Natural killer cell (primary cell): ENCODE measurements at regions not wholly inside any gene's neighbourhood (a gene's known extent, or its start where the extent isn't known, plus 50 kb on each side); places are given as distances from the start of the nearest gene placed in this dataset.

Experiments used
- ATAC-seq, 3 donors: fragments of 150-1000 bp in 2 of 3; fragments of 200-7000 bp in 1 of 3; cut with Tn5 transposase; 1 replicate in 1 of 3; 2 replicates in 2 of 3; pipeline ENCODE4 v1.10.0; 2021; ENCODE audit warnings: mild to moderate bottlenecking in 2 of 3, moderate library complexity in 2 of 3
- DNase-seq, 2 donors: peaks; one replicate each; pipeline versions ENCODE4 v3.0.0 to v3.0.0-alpha.2; 2013 to 2021; ENCODE audit warnings: mixed read lengths in 1 of 2
- H3K27ac ChIP-seq: one replicate; pipeline ENCODE4 v1.5.1; 2013; ENCODE audit warnings: mild to moderate bottlenecking, low read length
- H3K27me3 ChIP-seq: one replicate; pipeline ENCODE4 v1.6.1; 2013; ENCODE audit warnings: low read length; ENCODE audit not compliant: control insufficient read depth, insufficient read depth
- H3K36me3 ChIP-seq: one replicate; pipeline ENCODE4 v1.6.1; 2013; ENCODE audit warnings: low read length; ENCODE audit not compliant: control insufficient read depth, insufficient read depth
- H3K4me1 ChIP-seq: one replicate; pipeline ENCODE4 v1.6.1; 2013; ENCODE audit warnings: low read length; ENCODE audit not compliant: control insufficient read depth, insufficient read depth
- H3K4me3 ChIP-seq: one replicate; pipeline ENCODE4 v1.5.1; 2013; ENCODE audit warnings: low read length
- H3K9me3 ChIP-seq: one replicate; pipeline ENCODE4 v1.6.1; 2013; ENCODE audit warnings: low read length; ENCODE audit not compliant: control insufficient read depth, insufficient read depth
- H3K27ac Mint-ChIP-seq, 2 donors: one replicate each; pipeline ENCODE4 v1.8.0; 2022; ENCODE audit warnings: mild to moderate bottlenecking in 2 of 2, mixed read lengths in 2 of 2, moderate library complexity in 1 of 2
- H3K27me3 Mint-ChIP-seq, 2 donors: one replicate each; pipeline ENCODE4 v1.8.0; 2022; ENCODE audit warnings: low read depth in 2 of 2, mixed read lengths in 2 of 2
- H3K36me3 Mint-ChIP-seq: one replicate; pipeline ENCODE4 v1.8.0; 2022; ENCODE audit warnings: mixed read lengths
- H3K4me1 Mint-ChIP-seq, 2 donors: one replicate each; pipeline ENCODE4 v1.8.0; 2022; ENCODE audit warnings: mixed read lengths in 2 of 2
- H3K4me3 Mint-ChIP-seq: one replicate; pipeline ENCODE4 v1.8.0; 2022; ENCODE audit warnings: mild to moderate bottlenecking, moderate library complexity, mixed read lengths
- H3K9me3 Mint-ChIP-seq, 2 donors: one replicate each; pipeline ENCODE4 v1.8.0; 2022; ENCODE audit warnings: mixed read lengths in 2 of 2
- CTCF ChIP-seq: fragments of 200-600 bp; IDR thresholded peaks from one replicate; pipeline ENCODE4 v1.8.0; 2022; ENCODE audit warnings: antibody characterized with exemption
- WGBS: methylation state at CpG from one replicate; pipeline ENCODE4 v1.1.7; 2013; ENCODE audit warnings: missing lambda C conversion rate; ENCODE audit not compliant: insufficient coverage; 5-methylcytosine and 5-hydroxymethylcytosine counted together
- intact Hi-C: fragments of 100-400 bp; cut with micrococcal nuclease; formaldehyde crosslinking; loops from one replicate; pipeline ENCODE4 v1.14.2; 2022

- H3K27me3 Mint-ChIP-seq = no peaks in the 10 kb centered on the region
- no peaks in the 10 kb centered on the region for H3K4me1 Mint-ChIP-seq
- Histone ChIP-seq H3K36me3 (no peaks in the 10 kb centered on the region), H3K27ac (no peak overlapping the region), H3K4me3 (no peak overlapping the region), H3K27me3 (no peaks in the 10 kb centered on the region), H3K9me3 (no peaks in the 10 kb centered on the region), H3K4me1 (no peaks in the 10 kb centered on the region)
- no peak for TF ChIP-seq CTCF
- ATAC-seq (no peak), DNase-seq (no peak)
- no peaks in the 10 kb centered on the region for H3K36me3 Mint-ChIP-seq
- WGBS = 100% methylated on average over 1 of the region's 2 CpGs
- H3K27ac Mint-ChIP-seq = no peak overlapping the region
- H3K4me3 Mint-ChIP-seq = no peak overlapping the region
- intact Hi-C loops = no loop called here
- no peaks in the 10 kb centered on the region for H3K9me3 Mint-ChIP-seq
Measured at GRCh38 chr13:66040506-66040905, 1189.6 kb downstream of the PCDH9 start.

DNA sequence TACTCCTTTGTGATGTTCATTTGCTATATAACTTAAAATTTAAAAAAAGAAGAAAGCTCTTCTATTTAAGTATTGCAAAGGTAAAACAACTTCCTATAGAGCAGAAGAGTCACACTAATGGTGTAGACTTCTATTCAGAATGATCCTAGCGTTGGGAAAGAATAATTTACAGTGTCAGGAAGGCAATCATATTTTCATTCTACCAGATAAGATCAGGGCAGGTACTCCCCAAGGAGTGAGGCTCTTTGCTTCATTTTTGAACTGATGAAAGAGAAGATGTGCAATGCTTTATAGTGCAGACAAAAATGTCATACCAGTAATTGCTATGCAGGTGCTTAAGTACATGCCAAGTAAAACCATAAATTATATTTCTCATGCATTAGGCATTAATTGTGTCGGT lies 1193.0 kb downstream of the PCDH9 start:
- no peaks in the 10 kb centered on the region for H3K27me3 Mint-ChIP-seq
- 100% methylated on average over 1 of the region's 2 CpGs for WGBS

DNA sequence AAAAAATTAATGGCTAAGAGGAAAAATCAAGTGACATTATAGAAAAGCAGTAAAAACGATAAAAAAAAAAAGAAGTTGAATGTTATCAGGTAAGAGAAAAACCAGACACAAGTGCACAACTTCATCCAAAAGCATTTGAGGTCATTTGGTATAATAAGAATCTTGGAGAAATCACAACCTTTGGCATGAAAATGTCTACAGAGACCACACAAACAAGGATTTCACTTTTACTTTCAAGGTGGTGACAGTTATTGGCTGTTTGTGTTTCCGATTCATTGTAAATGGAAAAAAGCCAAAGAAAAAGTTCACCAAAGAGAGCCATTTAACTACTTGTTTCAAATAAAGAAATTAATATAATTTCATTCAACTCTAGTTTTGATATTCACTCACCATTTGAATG lies 1193.5 kb downstream of the PCDH9 start:
- intact Hi-C loops = no loop called here
- Mint-ChIP-seq H3K4me3 (no peak overlapping the region), H3K27ac (no peak overlapping the region), H3K27me3 (no peaks in the 10 kb centered on the region), H3K36me3 (no peaks in the 10 kb centered on the region), H3K4me1 (no peaks in the 10 kb centered on the region), H3K9me3 (no peaks in the 10 kb centered on the region)
- no peak for TF ChIP-seq CTCF
- Histone ChIP-seq H3K27ac (no peak overlapping the region), H3K9me3 (no peaks in the 10 kb centered on the region), H3K27me3 (no peaks in the 10 kb centered on the region), H3K36me3 (no peaks in the 10 kb centered on the region), H3K4me1 (no peaks in the 10 kb centered on the region), H3K4me3 (no peak overlapping the region)
- DNase-seq = no peak
- WGBS = no CpG with 5 or more reads among the region's 2 CpGs
- ATAC-seq = no peak

More for the DNA sequence above, 1193.0 kb downstream of the PCDH9 start:
- Histone ChIP-seq H3K9me3 (no peaks in the 10 kb centered on the region), H3K27me3 (no peaks in the 10 kb centered on the region), H3K4me1 (no peaks in the 10 kb centered on the region), H3K4me3 (no peak overlapping the region), H3K27ac (no peak overlapping the region), H3K36me3 (no peaks in the 10 kb centered on the region)
- H3K4me1 Mint-ChIP-seq = no peaks in the 10 kb centered on the region
- ATAC-seq (no peak), DNase-seq (no peak)
- no peaks in the 10 kb centered on the region for H3K36me3 Mint-ChIP-seq
- no peak overlapping the region for H3K4me3 Mint-ChIP-seq
- intact Hi-C loops = no loop called here
- no peak overlapping the region for H3K27ac Mint-ChIP-seq
- H3K9me3 Mint-ChIP-seq = no peaks in the 10 kb centered on the region
- TF ChIP-seq CTCF = no peak

GRCh38 chr13:66036024-66036614 lies 1194.0 kb downstream of the PCDH9 start:
- H3K4me1 ChIP-seq = no peaks in the 10 kb centered on the region
- no peaks in the 10 kb centered on the region for H3K27me3 ChIP-seq
- intact Hi-C loops = no loop called here
- no peak overlapping the region for H3K4me3 Mint-ChIP-seq
- H3K27ac Mint-ChIP-seq = no peak overlapping the region
- TF ChIP-seq CTCF = no peak
- DNase-seq (no peak), ATAC-seq (no peak)
- 86% methylated on average over 2 of the region's 2 CpGs for WGBS
- H3K4me1 Mint-ChIP-seq = no peaks in the 10 kb centered on the region
- H3K36me3 ChIP-seq = no peaks in the 10 kb centered on the region
- H3K27ac ChIP-seq = no peak overlapping the region
- H3K9me3 Mint-ChIP-seq = no peaks in the 10 kb centered on the region
- no peak overlapping the region for H3K4me3 ChIP-seq
- H3K27me3 Mint-ChIP-seq = no peaks in the 10 kb centered on the region
- H3K9me3 ChIP-seq = no peaks in the 10 kb centered on the region
- no peaks in the 10 kb centered on the region for H3K36me3 Mint-ChIP-seq
